H1 (cell line): ENCODE measurements at regions not wholly inside any gene's neighbourhood (a gene's known extent, or its start where the extent isn't known, plus 50 kb on each side); places are given as distances from the start of the nearest gene placed in this dataset.
A peak's percentile ranks its signal among the peaks of the same experiment; 100 is the strongest.

Source experiments
- BACH1 ChIP-seq: IDR thresholded peaks from 2 replicates; pipeline ENCODE4 v1.6.1; 2012; ENCODE audit warnings: low read length, improper control_type of control experiment
- CEBPB ChIP-seq: IDR thresholded peaks from 2 replicates; pipeline ENCODE4 v1.6.1; 2012; ENCODE audit warnings: low read depth, low read length
- CTBP2 ChIP-seq: IDR thresholded peaks from 2 replicates; pipeline ENCODE4 v1.7.0; 2011; ENCODE audit warnings: borderline replicate concordance, mild to moderate bottlenecking, moderate library complexity, mixed read lengths, low read length; ENCODE audit not compliant: insufficient read depth, insufficient read length
- HDAC6 ChIP-seq: IDR thresholded peaks from one replicate; pipeline ENCODE4 v1.7.1; 2012; ENCODE audit warnings: low read depth, mild to moderate bottlenecking, inconsistent platforms, low read length, moderate library complexity
- JUND ChIP-seq: IDR thresholded peaks from 2 replicates; pipeline ENCODE4 v1.6.1; 2011; ENCODE audit warnings: mild to moderate bottlenecking, improper control_type of control experiment, low read length
- KDM5A ChIP-seq: fragments of 200-600 bp; IDR thresholded peaks from 2 replicates; pipeline ENCODE4 v1.7.1; 2012; ENCODE audit warnings: mild to moderate bottlenecking, low read length, inconsistent platforms, mixed read lengths
- POU5F1 ChIP-seq: IDR thresholded peaks from 2 replicates; pipeline ENCODE4 v1.6.1; 2011; ENCODE audit warnings: low read depth, mild to moderate bottlenecking, low read length, moderate library complexity
- RFX5 ChIP-seq: IDR thresholded peaks from 2 replicates; pipeline ENCODE4 v1.6.1; 2011; ENCODE audit warnings: low read depth, low read length, improper control_type of control experiment, borderline replicate concordance
- SIRT6 ChIP-seq: IDR thresholded peaks from one replicate; pipeline ENCODE4 v1.7.1; 2012; ENCODE audit warnings: low read length, inconsistent platforms
- TEAD4 ChIP-seq: IDR thresholded peaks from 2 replicates; pipeline ENCODE4 v1.6.1; 2012; ENCODE audit warnings: low read depth, low read length, inconsistent platforms, mixed read lengths
- TF ChIP-seq, protein P1 (sequence below): fragments of 300-600 bp; sonication (generic); IDR thresholded peaks from 2 replicates; pipeline ENCODE4 v1.7.1; 2012; ENCODE audit warnings: low read length, moderate library complexity, mild to moderate bottlenecking, inconsistent platforms; ENCODE audit not compliant: insufficient replicate concordance

DNA sequence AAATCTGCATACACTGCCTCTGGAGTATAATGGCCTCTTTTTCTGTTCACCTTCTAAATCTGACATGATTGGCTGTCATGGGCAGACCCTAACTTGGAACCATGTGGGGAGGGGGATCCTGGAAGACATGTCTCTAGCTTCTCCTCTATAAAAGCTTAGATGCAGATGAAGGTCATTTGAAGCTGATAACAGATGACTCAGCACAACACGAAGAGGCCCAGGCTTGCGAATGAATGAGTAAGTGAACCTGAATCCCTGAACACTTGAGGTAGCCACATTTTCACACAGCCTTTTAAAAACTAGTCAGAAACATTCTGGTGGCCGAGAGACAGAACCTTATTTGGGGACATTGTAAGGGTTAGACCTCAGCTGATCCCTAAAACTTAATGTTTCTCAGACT is 282.6 kb downstream of the ELAVL2 start (continued):
- TF ChIP-seq, protein P1, sequence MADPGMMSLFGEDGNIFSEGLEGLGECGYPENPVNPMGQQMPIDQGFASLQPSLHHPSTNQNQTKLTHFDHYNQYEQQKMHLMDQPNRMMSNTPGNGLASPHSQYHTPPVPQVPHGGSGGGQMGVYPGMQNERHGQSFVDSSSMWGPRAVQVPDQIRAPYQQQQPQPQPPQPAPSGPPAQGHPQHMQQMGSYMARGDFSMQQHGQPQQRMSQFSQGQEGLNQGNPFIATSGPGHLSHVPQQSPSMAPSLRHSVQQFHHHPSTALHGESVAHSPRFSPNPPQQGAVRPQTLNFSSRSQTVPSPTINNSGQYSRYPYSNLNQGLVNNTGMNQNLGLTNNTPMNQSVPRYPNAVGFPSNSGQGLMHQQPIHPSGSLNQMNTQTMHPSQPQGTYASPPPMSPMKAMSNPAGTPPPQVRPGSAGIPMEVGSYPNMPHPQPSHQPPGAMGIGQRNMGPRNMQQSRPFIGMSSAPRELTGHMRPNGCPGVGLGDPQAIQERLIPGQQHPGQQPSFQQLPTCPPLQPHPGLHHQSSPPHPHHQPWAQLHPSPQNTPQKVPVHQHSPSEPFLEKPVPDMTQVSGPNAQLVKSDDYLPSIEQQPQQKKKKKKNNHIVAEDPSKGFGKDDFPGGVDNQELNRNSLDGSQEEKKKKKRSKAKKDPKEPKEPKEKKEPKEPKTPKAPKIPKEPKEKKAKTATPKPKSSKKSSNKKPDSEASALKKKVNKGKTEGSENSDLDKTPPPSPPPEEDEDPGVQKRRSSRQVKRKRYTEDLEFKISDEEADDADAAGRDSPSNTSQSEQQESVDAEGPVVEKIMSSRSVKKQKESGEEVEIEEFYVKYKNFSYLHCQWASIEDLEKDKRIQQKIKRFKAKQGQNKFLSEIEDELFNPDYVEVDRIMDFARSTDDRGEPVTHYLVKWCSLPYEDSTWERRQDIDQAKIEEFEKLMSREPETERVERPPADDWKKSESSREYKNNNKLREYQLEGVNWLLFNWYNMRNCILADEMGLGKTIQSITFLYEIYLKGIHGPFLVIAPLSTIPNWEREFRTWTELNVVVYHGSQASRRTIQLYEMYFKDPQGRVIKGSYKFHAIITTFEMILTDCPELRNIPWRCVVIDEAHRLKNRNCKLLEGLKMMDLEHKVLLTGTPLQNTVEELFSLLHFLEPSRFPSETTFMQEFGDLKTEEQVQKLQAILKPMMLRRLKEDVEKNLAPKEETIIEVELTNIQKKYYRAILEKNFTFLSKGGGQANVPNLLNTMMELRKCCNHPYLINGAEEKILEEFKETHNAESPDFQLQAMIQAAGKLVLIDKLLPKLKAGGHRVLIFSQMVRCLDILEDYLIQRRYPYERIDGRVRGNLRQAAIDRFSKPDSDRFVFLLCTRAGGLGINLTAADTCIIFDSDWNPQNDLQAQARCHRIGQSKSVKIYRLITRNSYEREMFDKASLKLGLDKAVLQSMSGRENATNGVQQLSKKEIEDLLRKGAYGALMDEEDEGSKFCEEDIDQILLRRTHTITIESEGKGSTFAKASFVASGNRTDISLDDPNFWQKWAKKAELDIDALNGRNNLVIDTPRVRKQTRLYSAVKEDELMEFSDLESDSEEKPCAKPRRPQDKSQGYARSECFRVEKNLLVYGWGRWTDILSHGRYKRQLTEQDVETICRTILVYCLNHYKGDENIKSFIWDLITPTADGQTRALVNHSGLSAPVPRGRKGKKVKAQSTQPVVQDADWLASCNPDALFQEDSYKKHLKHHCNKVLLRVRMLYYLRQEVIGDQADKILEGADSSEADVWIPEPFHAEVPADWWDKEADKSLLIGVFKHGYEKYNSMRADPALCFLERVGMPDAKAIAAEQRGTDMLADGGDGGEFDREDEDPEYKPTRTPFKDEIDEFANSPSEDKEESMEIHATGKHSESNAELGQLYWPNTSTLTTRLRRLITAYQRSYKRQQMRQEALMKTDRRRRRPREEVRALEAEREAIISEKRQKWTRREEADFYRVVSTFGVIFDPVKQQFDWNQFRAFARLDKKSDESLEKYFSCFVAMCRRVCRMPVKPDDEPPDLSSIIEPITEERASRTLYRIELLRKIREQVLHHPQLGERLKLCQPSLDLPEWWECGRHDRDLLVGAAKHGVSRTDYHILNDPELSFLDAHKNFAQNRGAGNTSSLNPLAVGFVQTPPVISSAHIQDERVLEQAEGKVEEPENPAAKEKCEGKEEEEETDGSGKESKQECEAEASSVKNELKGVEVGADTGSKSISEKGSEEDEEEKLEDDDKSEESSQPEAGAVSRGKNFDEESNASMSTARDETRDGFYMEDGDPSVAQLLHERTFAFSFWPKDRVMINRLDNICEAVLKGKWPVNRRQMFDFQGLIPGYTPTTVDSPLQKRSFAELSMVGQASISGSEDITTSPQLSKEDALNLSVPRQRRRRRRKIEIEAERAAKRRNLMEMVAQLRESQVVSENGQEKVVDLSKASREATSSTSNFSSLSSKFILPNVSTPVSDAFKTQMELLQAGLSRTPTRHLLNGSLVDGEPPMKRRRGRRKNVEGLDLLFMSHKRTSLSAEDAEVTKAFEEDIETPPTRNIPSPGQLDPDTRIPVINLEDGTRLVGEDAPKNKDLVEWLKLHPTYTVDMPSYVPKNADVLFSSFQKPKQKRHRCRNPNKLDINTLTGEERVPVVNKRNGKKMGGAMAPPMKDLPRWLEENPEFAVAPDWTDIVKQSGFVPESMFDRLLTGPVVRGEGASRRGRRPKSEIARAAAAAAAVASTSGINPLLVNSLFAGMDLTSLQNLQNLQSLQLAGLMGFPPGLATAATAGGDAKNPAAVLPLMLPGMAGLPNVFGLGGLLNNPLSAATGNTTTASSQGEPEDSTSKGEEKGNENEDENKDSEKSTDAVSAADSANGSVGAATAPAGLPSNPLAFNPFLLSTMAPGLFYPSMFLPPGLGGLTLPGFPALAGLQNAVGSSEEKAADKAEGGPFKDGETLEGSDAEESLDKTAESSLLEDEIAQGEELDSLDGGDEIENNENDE, result no peak
- no peak for TF ChIP-seq CEBPB
- TF ChIP-seq POU5F1, result no peak
- TF ChIP-seq KDM5A, result no peak
- TF ChIP-seq SIRT6, result no peak
- TF ChIP-seq BACH1, result peak; percentile 79; the same call in 1 of the 2 replicates
- TF ChIP-seq HDAC6, result no peak
- no peak for TF ChIP-seq TEAD4
- no peak for TF ChIP-seq CTBP2
- TF ChIP-seq RFX5, result no peak
- TF ChIP-seq JUND, result no peak
